HG03060 (cell line): ENCODE measurements at regions not wholly inside any gene's neighbourhood (a gene's known extent, or its start where the extent isn't known, plus 50 kb on each side); places are given as distances from the start of the nearest gene placed in this dataset.

ENCODE experiments used
- ATAC-seq: cut with Tn5 transposase; IDR thresholded peaks from one replicate; pipeline ENCODE4 v1.9.1; 2021; ENCODE audit warnings: low read depth, moderate number of reproducible peaks; ENCODE audit not compliant: unreplicated experiment

- ATAC-seq = no peak
Observed at GRCh38 chr6:135789375-135790050, 62.0 kb upstream of the PDE7B start.

- no peak for ATAC-seq
Observed at GRCh38 chr6:135791441-135791840, 60.1 kb upstream of the PDE7B start.

GRCh38 chr6:135796643-135797305, 54.7 kb upstream of the PDE7B start:
- no peak for ATAC-seq

GRCh38 chr6:135797361-135797760, 54.1 kb upstream of the PDE7B start:
- no peak for ATAC-seq

- no peak for ATAC-seq
Observed at GRCh38 chr6:135798751-135799515, 52.6 kb upstream of the PDE7B start.
